GM12878 (cell line): ENCODE measurements at regions not wholly inside any gene's neighbourhood (a gene's known extent, or its start where the extent isn't known, plus 50 kb on each side); places are given as distances from the start of the nearest gene placed in this dataset.

Experiments
- ATF2 ChIP-seq: IDR thresholded peaks from 2 replicates; pipeline ENCODE4 v1.6.1; 2012; ENCODE audit warnings: low read length, inconsistent platforms
- ATF3 ChIP-seq: IDR thresholded peaks from 2 replicates; pipeline ENCODE4 v1.6.1; 2011; ENCODE audit warnings: low read depth, mild to moderate bottlenecking, low read length, moderate library complexity, borderline replicate concordance; ENCODE audit errors: extremely low read depth
- CBX3 ChIP-seq: fragments of 200-600 bp; sonication (generic); IDR thresholded peaks from 2 replicates; pipeline ENCODE4 v1.6.1; 2016; ENCODE audit warnings: low read depth, borderline replicate concordance
- EZH2 ChIP-seq: IDR thresholded peaks from 2 replicates; pipeline ENCODE4 v1.6.1; 2012; ENCODE audit warnings: low read depth, mild to moderate bottlenecking, control low read depth, inconsistent platforms, low read length, borderline replicate concordance; ENCODE audit not compliant: control insufficient read depth
- NRF1 ChIP-seq: conservative IDR thresholded peaks from 2 replicates; pipeline ENCODE4 v1.6.1; 2011; ENCODE audit warnings: mild to moderate bottlenecking, low read depth, low read length, improper control_type of control experiment
- POLR2A ChIP-seq: IDR thresholded peaks from 2 replicates; pipeline ENCODE4 v1.6.1; 2011; ENCODE audit warnings: low read depth, mild to moderate bottlenecking, low read length
- POLR2AphosphoS2 ChIP-seq: IDR thresholded peaks from 2 replicates; pipeline ENCODE4 v1.6.1; 2011; ENCODE audit warnings: low read depth, mild to moderate bottlenecking, low read length, improper control_type of control experiment, moderate library complexity
- POLR2AphosphoS5 ChIP-seq: IDR thresholded peaks from 2 replicates; pipeline ENCODE4 v1.6.1; 2011; ENCODE audit warnings: mild to moderate bottlenecking, low read length, inconsistent platforms
- RAD21 ChIP-seq: IDR thresholded peaks from 2 replicates; pipeline ENCODE4 v1.6.1; 2011; ENCODE audit warnings: mild to moderate bottlenecking, low read depth, low read length, moderate library complexity; ENCODE audit not compliant: insufficient read depth
- ZNF687 ChIP-seq: fragments of 450-650 bp; IDR thresholded peaks from 2 replicates; pipeline ENCODE4 v1.6.1; 2017; ENCODE audit warnings: mild to moderate bottlenecking, moderate library complexity

GRCh38 chr9:107585465-107585864, 95.9 kb upstream of the KLF4 start:
- TF ChIP-seq EZH2 (no peak), POLR2A (no peak), RAD21 (no peak), ATF2 (no peak), ZNF687 (no peak), NRF1 (no peak), POLR2AphosphoS5 (no peak), ATF3 (no peak), POLR2AphosphoS2 (no peak), CBX3 (no peak)
